HFFc6 (cell line): ENCODE measurements at regions not wholly inside any gene's neighbourhood (a gene's known extent, or its start where the extent isn't known, plus 50 kb on each side); places are given as distances from the start of the nearest gene placed in this dataset.

Experiments
- DNase-seq: peaks from one replicate; pipeline ENCODE4 v3.0.0-alpha.2; 2018
- H3K27ac Mint-ChIP-seq: 2 replicates; pipeline ENCODE4 v1.8.0; 2020; ENCODE audit warnings: mild to moderate bottlenecking, mixed read lengths
- H3K27me3 Mint-ChIP-seq: 2 replicates; pipeline ENCODE4 v1.8.0; 2021; ENCODE audit warnings: mild to moderate bottlenecking, moderate library complexity, mixed read lengths; ENCODE audit not compliant: insufficient read depth
- H3K36me3 Mint-ChIP-seq: 2 replicates; pipeline ENCODE4 v1.8.0; 2021; ENCODE audit warnings: low read depth, mixed read lengths
- H3K4me1 Mint-ChIP-seq: 2 replicates; pipeline ENCODE4 v1.8.0; 2020; ENCODE audit warnings: low read depth, mixed read lengths
- H3K4me3 Mint-ChIP-seq: 2 replicates; pipeline ENCODE4 v1.8.0; 2020; ENCODE audit warnings: mild to moderate bottlenecking, moderate library complexity, mixed read lengths
- H3K9me3 Mint-ChIP-seq: 2 replicates; pipeline ENCODE4 v1.8.0; 2020; ENCODE audit warnings: mild to moderate bottlenecking, mixed read lengths
- CTCF ChIP-seq: fragments of 200-600 bp; sonication (generic); IDR thresholded peaks from 2 replicates; pipeline ENCODE4 v1.5.0; 2021; ENCODE audit warnings: antibody characterized with exemption, mild to moderate bottlenecking

GRCh38 chr5:167723254-167723871 is 568.1 kb upstream of the WWC1 start:
- peak; percentile 61 for DNase-seq
- Mint-ChIP-seq H3K27me3 (peaks cover 3% of the 10 kb centered on the region; the same call in 1 of the 2 replicates), H3K9me3 (no peaks in the 10 kb centered on the region), H3K36me3 (no peaks in the 10 kb centered on the region), H3K4me1 (peaks cover 65% of the 10 kb centered on the region), H3K27ac (peak overlapping the region; percentile 52), H3K4me3 (peak overlapping the region; percentile 21; the same call in 1 of the 2 replicates)
- TF ChIP-seq CTCF = peak; percentile 97

- no peak for TF ChIP-seq CTCF
- Mint-ChIP-seq H3K4me1 (peaks cover 68% of the 10 kb centered on the region), H3K27ac (no peak overlapping the region), H3K27me3 (peaks cover 3% of the 10 kb centered on the region; the same call in 1 of the 2 replicates), H3K4me3 (no peak overlapping the region), H3K36me3 (no peaks in the 10 kb centered on the region), H3K9me3 (no peaks in the 10 kb centered on the region)
- no peak for DNase-seq
Observed at GRCh38 chr5:167725264-167725663, 566.2 kb upstream of the WWC1 start.

- Mint-ChIP-seq H3K27ac (no peak overlapping the region), H3K27me3 (peaks cover 3% of the 10 kb centered on the region; the same call in 1 of the 2 replicates), H3K9me3 (no peaks in the 10 kb centered on the region), H3K4me1 (peaks cover 68% of the 10 kb centered on the region), H3K36me3 (no peaks in the 10 kb centered on the region), H3K4me3 (no peak overlapping the region)
- no peak for TF ChIP-seq CTCF
- no peak for DNase-seq
Observed at GRCh38 chr5:167725741-167726140, 565.7 kb upstream of the WWC1 start.

GRCh38 chr5:167726642-167727041 is 564.8 kb upstream of the WWC1 start:
- peaks cover 68% of the 10 kb centered on the region for H3K4me1 Mint-ChIP-seq
- no peak for TF ChIP-seq CTCF
- no peak overlapping the region for H3K4me3 Mint-ChIP-seq
- no peak for DNase-seq
- no peaks in the 10 kb centered on the region for H3K9me3 Mint-ChIP-seq
- peaks cover 3% of the 10 kb centered on the region; the same call in 1 of the 2 replicates for H3K27me3 Mint-ChIP-seq
- H3K27ac Mint-ChIP-seq = no peak overlapping the region
- H3K36me3 Mint-ChIP-seq = no peaks in the 10 kb centered on the region

- H3K36me3 Mint-ChIP-seq = no peaks in the 10 kb centered on the region
- H3K9me3 Mint-ChIP-seq = no peaks in the 10 kb centered on the region
- peaks cover 50% of the 10 kb centered on the region for H3K4me1 Mint-ChIP-seq
- DNase-seq = peak; percentile 92
- no peaks in the 10 kb centered on the region for H3K27me3 Mint-ChIP-seq
- TF ChIP-seq CTCF = no peak
- H3K4me3 Mint-ChIP-seq = peak overlapping the region; percentile 31; the same call in 1 of the 2 replicates
- peak overlapping the region; percentile 62 for H3K27ac Mint-ChIP-seq
Observed at GRCh38 chr5:167730121-167730520, 561.3 kb upstream of the WWC1 start.
